Sigmoid colon (tissue), 6 donors: ENCODE measurements at regions not wholly inside any gene's neighbourhood (a gene's known extent, or its start where the extent isn't known, plus 50 kb on each side); places are given as distances from the start of the nearest gene placed in this dataset.

ENCODE experiments used
- DNase-seq: peaks from one replicate; pipeline ENCODE4 v3.0.0-alpha.2; 2019
- H3K27ac ChIP-seq, 4 donors: fragments of 200-600 bp; sonication (generic); one replicate each; pipeline ENCODE4 v1.5.1; 2016 to 2019; ENCODE audit warnings: mild to moderate bottlenecking in 1 of 4
- H3K27me3 ChIP-seq, 3 donors: fragments of 200-600 bp; sonication (generic); one replicate each; pipeline ENCODE4 v1.5.1; 2019; ENCODE audit warnings: mild to moderate bottlenecking in 1 of 3
- H3K36me3 ChIP-seq, 4 donors: fragments of 200-600 bp; sonication (generic); one replicate each; pipeline ENCODE4 v1.5.1; 2016 to 2019
- H3K4me1 ChIP-seq, 4 donors: fragments of 200-600 bp; sonication (generic); one replicate each; pipeline ENCODE4 v1.5.1; 2017 to 2019
- H3K4me3 ChIP-seq, 4 donors: fragments of 200-600 bp; sonication (generic); one replicate each; pipeline ENCODE4 v1.5.1; 2017 to 2019; ENCODE audit warnings: mild to moderate bottlenecking in 2 of 4, moderate library complexity in 1 of 4
- H3K9me3 ChIP-seq, 4 donors: fragments of 200-600 bp in 3 of 4; sonication (generic) in 3 of 4; one replicate each; pipeline versions ENCODE4 v1.5.1 to v1.6.1; 2013 to 2019
- CTCF ChIP-seq, 4 experiments: fragments of 450-650 bp in 3 of 4; fragments of 200-600 bp in 1 of 4; IDR thresholded peaks; one replicate each; pipeline ENCODE4 v1.5.1; 2016 to 2019; ENCODE audit warnings: antibody characterized with exemption in 4 of 4, mild to moderate bottlenecking in 3 of 4, moderate library complexity in 2 of 4
- EP300 ChIP-seq, 4 donors: sonication (generic); formaldehyde crosslinking; IDR thresholded peaks; one replicate each; pipeline ENCODE4 v1.6.1; 2017; ENCODE audit warnings: antibody characterized with exemption in 4 of 4
- POLR2A ChIP-seq, 2 donors: fragments of 450-650 bp; IDR thresholded peaks; one replicate each; pipeline ENCODE4 v1.6.1; 2016; ENCODE audit warnings: antibody characterized with exemption in 2 of 2, mild to moderate bottlenecking in 2 of 2, moderate library complexity in 2 of 2
- POLR2AphosphoS5 ChIP-seq, 4 donors: sonication (generic); formaldehyde crosslinking; IDR thresholded peaks; one replicate each; pipeline ENCODE4 v1.6.1; 2017; ENCODE audit warnings: antibody characterized with exemption in 4 of 4
- WGBS, 2 donors: extraction: QIAGEN DNeasy Blood & Tissue Kit; methylation state at CpG; one replicate each; pipeline ENCODE4 v1.1.7; 2013; 5-methylcytosine and 5-hydroxymethylcytosine counted together
- intact Hi-C: fragments of 100-400 bp; cut with DNase I; formaldehyde crosslinking; loops from one replicate; pipeline ENCODE4 v1.15.1; 2023
- donor health status: healthy with polysubstance abuse.
- donor health status: healthy.

- peak; percentile 40 for DNase-seq
- H3K36me3 ChIP-seq: no peaks in the 10 kb centered on the region
- no peak for TF ChIP-seq CTCF (IDR thresholded peaks at IDR 0.05)
- peak in 1 of 4 donors; percentile 30 for TF ChIP-seq POLR2AphosphoS5 (IDR thresholded peaks at IDR 0.05)
- TF ChIP-seq EP300 (IDR thresholded peaks at IDR 0.05): no peak
- H3K9me3 ChIP-seq: no peaks in the 10 kb centered on the region
- peak overlapping the region; percentile 76 to 93 (median 82) for H3K27ac ChIP-seq
- WGBS, 2 donors: 26 to 67% methylated on average over 5 of the region's 5 CpGs
- no peaks in the 10 kb centered on the region for H3K27me3 ChIP-seq
- H3K4me3 ChIP-seq: no peak overlapping the region
- peaks cover 0 to 51% (median 43%) of the 10 kb centered on the region in 4 donors for H3K4me1 ChIP-seq
- intact Hi-C loops: no loop called here
These were observed 152.6 kb upstream of the TPM1 start for GRCh38 chr15:62889734-62890505.

- Histone ChIP-seq H3K27me3 (no peaks in the 10 kb centered on the region), H3K27ac (peak overlapping the region; percentile 85 to 96 (median 90)), H3K4me3 (no peak overlapping the region), H3K36me3 (no peaks in the 10 kb centered on the region), H3K9me3 (no peaks in the 10 kb centered on the region), H3K4me1 (peaks cover 0 to 67% (median 55%) of the 10 kb centered on the region in 4 donors)
- intact Hi-C loops: no loop called here
- TF ChIP-seq EP300 (IDR thresholded peaks at IDR 0.05) (no peak), POLR2AphosphoS5 (IDR thresholded peaks at IDR 0.05) (peak in 1 of 4 donors; percentile 47), POLR2A (IDR thresholded peaks at IDR 0.05) (no peak)
- WGBS, 2 donors: 86 to 92% methylated on average over 10 of the region's 10 CpGs
- no peak for DNase-seq
These were observed 148.0 kb upstream of the TPM1 start for GRCh38 chr15:62894322-62895085.

GRCh38 chr15:62895139-62895866 is 147.2 kb upstream of the TPM1 start:
- H3K4me3 ChIP-seq: no peak overlapping the region
- TF ChIP-seq EP300 (IDR thresholded peaks at IDR 0.05) (no peak), POLR2AphosphoS5 (IDR thresholded peaks at IDR 0.05) (no peak), POLR2A (IDR thresholded peaks at IDR 0.05) (no peak), CTCF (IDR thresholded peaks at IDR 0.05) (no peak)
- intact Hi-C loops: no loop called here
- WGBS, 2 donors: 66 to 77% methylated on average over 6 of the region's 6 CpGs
- peak overlapping the region; percentile 85 to 96 (median 90) for H3K27ac ChIP-seq
- H3K9me3 ChIP-seq: no peaks in the 10 kb centered on the region
- H3K27me3 ChIP-seq: no peaks in the 10 kb centered on the region
- no peaks in the 10 kb centered on the region for H3K36me3 ChIP-seq
- no peak for DNase-seq
- H3K4me1 ChIP-seq: peaks cover 0 to 69% (median 59%) of the 10 kb centered on the region in 4 donors

- H3K27ac ChIP-seq: peak overlapping the region; percentile 85 to 96 (median 90)
- no peaks in the 10 kb centered on the region for H3K9me3 ChIP-seq
- peaks cover 0 to 69% (median 62%) of the 10 kb centered on the region in 4 donors for H3K4me1 ChIP-seq
- intact Hi-C loops: no loop called here
- TF ChIP-seq POLR2AphosphoS5 (IDR thresholded peaks at IDR 0.05) (no peak), EP300 (IDR thresholded peaks at IDR 0.05) (no peak), POLR2A (IDR thresholded peaks at IDR 0.05) (no peak), CTCF (IDR thresholded peaks at IDR 0.05) (no peak)
- no peaks in the 10 kb centered on the region for H3K27me3 ChIP-seq
- 84% methylated on average over 1 of the region's 1 CpG for WGBS, 2 donors
- no peak for DNase-seq
- no peaks in the 10 kb centered on the region for H3K36me3 ChIP-seq
- no peak overlapping the region for H3K4me3 ChIP-seq
These were observed 146.6 kb upstream of the TPM1 start for GRCh38 chr15:62895905-62896316.
